ENCODE measurements at regions not wholly inside any gene's neighbourhood (a gene's known extent, or its start where the extent isn't known, plus 50 kb on each side); places are given as distances from the start of the nearest gene placed in this dataset.

DNA sequence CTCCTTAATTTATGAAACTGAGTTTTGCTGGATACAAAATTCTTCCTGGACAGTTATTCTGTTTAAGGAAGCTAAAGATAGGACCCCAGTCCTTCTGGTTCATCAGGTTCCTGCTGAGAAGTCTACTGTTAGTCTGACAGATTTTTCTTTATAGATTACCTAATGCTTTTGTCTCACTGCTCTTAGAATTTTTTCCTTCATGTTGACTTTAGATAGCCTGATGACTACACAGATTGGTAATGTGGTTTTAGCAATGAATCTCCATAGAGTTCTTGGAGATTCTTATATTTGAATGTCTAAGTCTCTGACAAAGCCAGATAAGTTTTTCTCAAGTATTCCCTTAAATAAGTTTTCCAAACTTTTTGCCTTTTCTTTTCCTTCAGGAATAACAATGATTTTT lies 419.7 kb downstream of the CDH10 start (continued):
- TF ChIP-seq, protein P1, sequence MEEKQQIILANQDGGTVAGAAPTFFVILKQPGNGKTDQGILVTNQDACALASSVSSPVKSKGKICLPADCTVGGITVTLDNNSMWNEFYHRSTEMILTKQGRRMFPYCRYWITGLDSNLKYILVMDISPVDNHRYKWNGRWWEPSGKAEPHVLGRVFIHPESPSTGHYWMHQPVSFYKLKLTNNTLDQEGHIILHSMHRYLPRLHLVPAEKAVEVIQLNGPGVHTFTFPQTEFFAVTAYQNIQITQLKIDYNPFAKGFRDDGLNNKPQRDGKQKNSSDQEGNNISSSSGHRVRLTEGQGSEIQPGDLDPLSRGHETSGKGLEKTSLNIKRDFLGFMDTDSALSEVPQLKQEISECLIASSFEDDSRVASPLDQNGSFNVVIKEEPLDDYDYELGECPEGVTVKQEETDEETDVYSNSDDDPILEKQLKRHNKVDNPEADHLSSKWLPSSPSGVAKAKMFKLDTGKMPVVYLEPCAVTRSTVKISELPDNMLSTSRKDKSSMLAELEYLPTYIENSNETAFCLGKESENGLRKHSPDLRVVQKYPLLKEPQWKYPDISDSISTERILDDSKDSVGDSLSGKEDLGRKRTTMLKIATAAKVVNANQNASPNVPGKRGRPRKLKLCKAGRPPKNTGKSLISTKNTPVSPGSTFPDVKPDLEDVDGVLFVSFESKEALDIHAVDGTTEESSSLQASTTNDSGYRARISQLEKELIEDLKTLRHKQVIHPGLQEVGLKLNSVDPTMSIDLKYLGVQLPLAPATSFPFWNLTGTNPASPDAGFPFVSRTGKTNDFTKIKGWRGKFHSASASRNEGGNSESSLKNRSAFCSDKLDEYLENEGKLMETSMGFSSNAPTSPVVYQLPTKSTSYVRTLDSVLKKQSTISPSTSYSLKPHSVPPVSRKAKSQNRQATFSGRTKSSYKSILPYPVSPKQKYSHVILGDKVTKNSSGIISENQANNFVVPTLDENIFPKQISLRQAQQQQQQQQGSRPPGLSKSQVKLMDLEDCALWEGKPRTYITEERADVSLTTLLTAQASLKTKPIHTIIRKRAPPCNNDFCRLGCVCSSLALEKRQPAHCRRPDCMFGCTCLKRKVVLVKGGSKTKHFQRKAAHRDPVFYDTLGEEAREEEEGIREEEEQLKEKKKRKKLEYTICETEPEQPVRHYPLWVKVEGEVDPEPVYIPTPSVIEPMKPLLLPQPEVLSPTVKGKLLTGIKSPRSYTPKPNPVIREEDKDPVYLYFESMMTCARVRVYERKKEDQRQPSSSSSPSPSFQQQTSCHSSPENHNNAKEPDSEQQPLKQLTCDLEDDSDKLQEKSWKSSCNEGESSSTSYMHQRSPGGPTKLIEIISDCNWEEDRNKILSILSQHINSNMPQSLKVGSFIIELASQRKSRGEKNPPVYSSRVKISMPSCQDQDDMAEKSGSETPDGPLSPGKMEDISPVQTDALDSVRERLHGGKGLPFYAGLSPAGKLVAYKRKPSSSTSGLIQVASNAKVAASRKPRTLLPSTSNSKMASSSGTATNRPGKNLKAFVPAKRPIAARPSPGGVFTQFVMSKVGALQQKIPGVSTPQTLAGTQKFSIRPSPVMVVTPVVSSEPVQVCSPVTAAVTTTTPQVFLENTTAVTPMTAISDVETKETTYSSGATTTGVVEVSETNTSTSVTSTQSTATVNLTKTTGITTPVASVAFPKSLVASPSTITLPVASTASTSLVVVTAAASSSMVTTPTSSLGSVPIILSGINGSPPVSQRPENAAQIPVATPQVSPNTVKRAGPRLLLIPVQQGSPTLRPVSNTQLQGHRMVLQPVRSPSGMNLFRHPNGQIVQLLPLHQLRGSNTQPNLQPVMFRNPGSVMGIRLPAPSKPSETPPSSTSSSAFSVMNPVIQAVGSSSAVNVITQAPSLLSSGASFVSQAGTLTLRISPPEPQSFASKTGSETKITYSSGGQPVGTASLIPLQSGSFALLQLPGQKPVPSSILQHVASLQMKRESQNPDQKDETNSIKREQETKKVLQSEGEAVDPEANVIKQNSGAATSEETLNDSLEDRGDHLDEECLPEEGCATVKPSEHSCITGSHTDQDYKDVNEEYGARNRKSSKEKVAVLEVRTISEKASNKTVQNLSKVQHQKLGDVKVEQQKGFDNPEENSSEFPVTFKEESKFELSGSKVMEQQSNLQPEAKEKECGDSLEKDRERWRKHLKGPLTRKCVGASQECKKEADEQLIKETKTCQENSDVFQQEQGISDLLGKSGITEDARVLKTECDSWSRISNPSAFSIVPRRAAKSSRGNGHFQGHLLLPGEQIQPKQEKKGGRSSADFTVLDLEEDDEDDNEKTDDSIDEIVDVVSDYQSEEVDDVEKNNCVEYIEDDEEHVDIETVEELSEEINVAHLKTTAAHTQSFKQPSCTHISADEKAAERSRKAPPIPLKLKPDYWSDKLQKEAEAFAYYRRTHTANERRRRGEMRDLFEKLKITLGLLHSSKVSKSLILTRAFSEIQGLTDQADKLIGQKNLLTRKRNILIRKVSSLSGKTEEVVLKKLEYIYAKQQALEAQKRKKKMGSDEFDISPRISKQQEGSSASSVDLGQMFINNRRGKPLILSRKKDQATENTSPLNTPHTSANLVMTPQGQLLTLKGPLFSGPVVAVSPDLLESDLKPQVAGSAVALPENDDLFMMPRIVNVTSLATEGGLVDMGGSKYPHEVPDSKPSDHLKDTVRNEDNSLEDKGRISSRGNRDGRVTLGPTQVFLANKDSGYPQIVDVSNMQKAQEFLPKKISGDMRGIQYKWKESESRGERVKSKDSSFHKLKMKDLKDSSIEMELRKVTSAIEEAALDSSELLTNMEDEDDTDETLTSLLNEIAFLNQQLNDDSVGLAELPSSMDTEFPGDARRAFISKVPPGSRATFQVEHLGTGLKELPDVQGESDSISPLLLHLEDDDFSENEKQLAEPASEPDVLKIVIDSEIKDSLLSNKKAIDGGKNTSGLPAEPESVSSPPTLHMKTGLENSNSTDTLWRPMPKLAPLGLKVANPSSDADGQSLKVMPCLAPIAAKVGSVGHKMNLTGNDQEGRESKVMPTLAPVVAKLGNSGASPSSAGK (IDR thresholded peaks at IDR 0.05): no peak
- TF ChIP-seq IFI16 (CRISPR knock-in tag; IDR thresholded peaks at IDR 0.05) (no peak), ESRRA (IDR thresholded peaks at IDR 0.05; ENCODE audit: borderline replicate concordance, low read depth) (no peak), NFIC (IDR thresholded peaks at IDR 0.05) (no peak), ELF2 (CRISPR knock-in tag; IDR thresholded peaks at IDR 0.05) (no peak), ZNF239 (CRISPR knock-in tag; IDR thresholded peaks at IDR 0.05) (no peak), TEAD4 (IDR thresholded peaks at IDR 0.05; ENCODE audit: low read length) (no peak), TEAD4 (CRISPR knock-in tag; IDR thresholded peaks at IDR 0.05; ENCODE audit: borderline replicate concordance) (no peak), ZNF431 (CRISPR knock-in tag; IDR thresholded peaks at IDR 0.05) (no peak), TBP (optimal IDR thresholded peaks at IDR 0.05; ENCODE audit: low read depth, low read length) (no peak), ZNF274 (IDR thresholded peaks at IDR 0.05; ENCODE audit: borderline replicate concordance, low read depth, low read length) (no peak), CBFA2T3 (IDR thresholded peaks at IDR 0.05) (no peak)
- TF ChIP-seq, protein P2, sequence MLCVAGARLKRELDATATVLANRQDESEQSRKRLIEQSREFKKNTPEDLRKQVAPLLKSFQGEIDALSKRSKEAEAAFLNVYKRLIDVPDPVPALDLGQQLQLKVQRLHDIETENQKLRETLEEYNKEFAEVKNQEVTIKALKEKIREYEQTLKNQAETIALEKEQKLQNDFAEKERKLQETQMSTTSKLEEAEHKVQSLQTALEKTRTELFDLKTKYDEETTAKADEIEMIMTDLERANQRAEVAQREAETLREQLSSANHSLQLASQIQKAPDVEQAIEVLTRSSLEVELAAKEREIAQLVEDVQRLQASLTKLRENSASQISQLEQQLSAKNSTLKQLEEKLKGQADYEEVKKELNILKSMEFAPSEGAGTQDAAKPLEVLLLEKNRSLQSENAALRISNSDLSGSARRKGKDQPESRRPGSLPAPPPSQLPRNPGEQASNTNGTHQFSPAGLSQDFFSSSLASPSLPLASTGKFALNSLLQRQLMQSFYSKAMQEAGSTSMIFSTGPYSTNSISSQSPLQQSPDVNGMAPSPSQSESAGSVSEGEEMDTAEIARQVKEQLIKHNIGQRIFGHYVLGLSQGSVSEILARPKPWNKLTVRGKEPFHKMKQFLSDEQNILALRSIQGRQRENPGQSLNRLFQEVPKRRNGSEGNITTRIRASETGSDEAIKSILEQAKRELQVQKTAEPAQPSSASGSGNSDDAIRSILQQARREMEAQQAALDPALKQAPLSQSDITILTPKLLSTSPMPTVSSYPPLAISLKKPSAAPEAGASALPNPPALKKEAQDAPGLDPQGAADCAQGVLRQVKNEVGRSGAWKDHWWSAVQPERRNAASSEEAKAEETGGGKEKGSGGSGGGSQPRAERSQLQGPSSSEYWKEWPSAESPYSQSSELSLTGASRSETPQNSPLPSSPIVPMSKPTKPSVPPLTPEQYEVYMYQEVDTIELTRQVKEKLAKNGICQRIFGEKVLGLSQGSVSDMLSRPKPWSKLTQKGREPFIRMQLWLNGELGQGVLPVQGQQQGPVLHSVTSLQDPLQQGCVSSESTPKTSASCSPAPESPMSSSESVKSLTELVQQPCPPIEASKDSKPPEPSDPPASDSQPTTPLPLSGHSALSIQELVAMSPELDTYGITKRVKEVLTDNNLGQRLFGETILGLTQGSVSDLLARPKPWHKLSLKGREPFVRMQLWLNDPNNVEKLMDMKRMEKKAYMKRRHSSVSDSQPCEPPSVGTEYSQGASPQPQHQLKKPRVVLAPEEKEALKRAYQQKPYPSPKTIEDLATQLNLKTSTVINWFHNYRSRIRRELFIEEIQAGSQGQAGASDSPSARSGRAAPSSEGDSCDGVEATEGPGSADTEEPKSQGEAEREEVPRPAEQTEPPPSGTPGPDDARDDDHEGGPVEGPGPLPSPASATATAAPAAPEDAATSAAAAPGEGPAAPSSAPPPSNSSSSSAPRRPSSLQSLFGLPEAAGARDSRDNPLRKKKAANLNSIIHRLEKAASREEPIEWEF (CRISPR knock-in tag; IDR thresholded peaks at IDR 0.05): no peak
